Ishikawa (cell line): ENCODE measurements at regions not wholly inside any gene's neighbourhood (a gene's known extent, or its start where the extent isn't known, plus 50 kb on each side); places are given as distances from the start of the nearest gene placed in this dataset.

Source experiments
- CEBPB ChIP-seq: IDR thresholded peaks from 2 replicates; pipeline ENCODE4 v1.6.1; 2012
- CREB1 ChIP-seq: IDR thresholded peaks from 2 replicates; pipeline ENCODE4 v1.6.1; 2012; ENCODE audit warnings: low read depth
- EGR1 ChIP-seq: IDR thresholded peaks from 2 replicates; pipeline ENCODE4 v1.6.1; 2012
- EP300 ChIP-seq: IDR thresholded peaks from 2 replicates; pipeline ENCODE4 v1.6.1; 2012; ENCODE audit warnings: borderline replicate concordance
- FOXM1 ChIP-seq: IDR thresholded peaks from 2 replicates; pipeline ENCODE4 v1.6.1; 2012; ENCODE audit warnings: low read depth, borderline replicate concordance
- NFIC ChIP-seq: IDR thresholded peaks from 2 replicates; pipeline ENCODE4 v1.6.1; 2012
- RAD21 ChIP-seq: IDR thresholded peaks from 2 replicates; pipeline ENCODE4 v1.6.1; 2012; ENCODE audit warnings: low read depth
- TAF1 ChIP-seq: IDR thresholded peaks from 2 replicates; pipeline ENCODE4 v1.6.1; 2012; ENCODE audit warnings: low read depth, mild to moderate bottlenecking
- TCF12 ChIP-seq: IDR thresholded peaks from 2 replicates; pipeline ENCODE4 v1.6.1; 2012; ENCODE audit warnings: low read depth
- TEAD4 ChIP-seq: IDR thresholded peaks from 2 replicates; pipeline ENCODE4 v1.6.1; 2012
- YY1 ChIP-seq: IDR thresholded peaks from 2 replicates; pipeline ENCODE4 v1.6.1; 2012; ENCODE audit warnings: low read depth
- ZBTB7A ChIP-seq: IDR thresholded peaks from 2 replicates; pipeline ENCODE4 v1.6.1; 2012; ENCODE audit warnings: low read depth
- TF ChIP-seq, protein P1 (sequence below): IDR thresholded peaks from 2 replicates; pipeline ENCODE4 v1.6.1; 2012; ENCODE audit warnings: low read depth, mild to moderate bottlenecking
- TF ChIP-seq, protein P2 (sequence below): IDR thresholded peaks from 2 replicates; pipeline ENCODE4 v1.6.1; 2012
- TF ChIP-seq, protein P3 (sequence below): IDR thresholded peaks from 2 replicates; pipeline ENCODE4 v1.6.1; 2012

DNA sequence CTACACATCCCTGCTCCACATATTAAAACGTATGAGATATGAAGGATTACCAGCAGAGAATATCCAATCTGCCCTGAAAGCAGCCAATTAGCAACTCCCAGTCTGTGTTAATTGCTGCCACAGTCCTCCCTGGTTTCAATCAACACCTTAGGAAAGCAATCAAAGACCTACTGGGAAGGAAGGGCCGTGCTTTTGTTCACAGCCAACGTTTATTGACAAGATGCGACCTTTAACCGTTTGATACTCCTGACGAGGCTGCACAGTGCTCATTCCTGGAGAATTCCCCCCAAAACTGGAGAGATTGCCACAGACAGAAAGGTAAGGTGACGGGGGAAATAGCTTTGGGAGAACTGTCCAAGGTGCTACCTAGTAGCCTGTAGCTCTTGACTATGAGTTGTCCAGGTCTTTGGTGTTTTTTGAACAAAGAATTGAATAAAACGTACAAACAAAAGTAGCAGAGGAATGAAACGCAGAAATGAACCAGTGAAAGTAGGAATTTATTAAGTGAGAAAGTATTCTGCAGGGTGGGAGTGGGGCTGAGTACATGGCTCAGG lies 596.5 kb downstream of the NLGN4X start:
- TF ChIP-seq, protein P1, sequence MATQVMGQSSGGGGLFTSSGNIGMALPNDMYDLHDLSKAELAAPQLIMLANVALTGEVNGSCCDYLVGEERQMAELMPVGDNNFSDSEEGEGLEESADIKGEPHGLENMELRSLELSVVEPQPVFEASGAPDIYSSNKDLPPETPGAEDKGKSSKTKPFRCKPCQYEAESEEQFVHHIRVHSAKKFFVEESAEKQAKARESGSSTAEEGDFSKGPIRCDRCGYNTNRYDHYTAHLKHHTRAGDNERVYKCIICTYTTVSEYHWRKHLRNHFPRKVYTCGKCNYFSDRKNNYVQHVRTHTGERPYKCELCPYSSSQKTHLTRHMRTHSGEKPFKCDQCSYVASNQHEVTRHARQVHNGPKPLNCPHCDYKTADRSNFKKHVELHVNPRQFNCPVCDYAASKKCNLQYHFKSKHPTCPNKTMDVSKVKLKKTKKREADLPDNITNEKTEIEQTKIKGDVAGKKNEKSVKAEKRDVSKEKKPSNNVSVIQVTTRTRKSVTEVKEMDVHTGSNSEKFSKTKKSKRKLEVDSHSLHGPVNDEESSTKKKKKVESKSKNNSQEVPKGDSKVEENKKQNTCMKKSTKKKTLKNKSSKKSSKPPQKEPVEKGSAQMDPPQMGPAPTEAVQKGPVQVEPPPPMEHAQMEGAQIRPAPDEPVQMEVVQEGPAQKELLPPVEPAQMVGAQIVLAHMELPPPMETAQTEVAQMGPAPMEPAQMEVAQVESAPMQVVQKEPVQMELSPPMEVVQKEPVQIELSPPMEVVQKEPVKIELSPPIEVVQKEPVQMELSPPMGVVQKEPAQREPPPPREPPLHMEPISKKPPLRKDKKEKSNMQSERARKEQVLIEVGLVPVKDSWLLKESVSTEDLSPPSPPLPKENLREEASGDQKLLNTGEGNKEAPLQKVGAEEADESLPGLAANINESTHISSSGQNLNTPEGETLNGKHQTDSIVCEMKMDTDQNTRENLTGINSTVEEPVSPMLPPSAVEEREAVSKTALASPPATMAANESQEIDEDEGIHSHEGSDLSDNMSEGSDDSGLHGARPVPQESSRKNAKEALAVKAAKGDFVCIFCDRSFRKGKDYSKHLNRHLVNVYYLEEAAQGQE: peak; percentile 39; the same call in 1 of the 2 replicates
- TF ChIP-seq FOXM1 (no peak), TCF12 (no peak), CREB1 (no peak)
- TF ChIP-seq, protein P2, sequence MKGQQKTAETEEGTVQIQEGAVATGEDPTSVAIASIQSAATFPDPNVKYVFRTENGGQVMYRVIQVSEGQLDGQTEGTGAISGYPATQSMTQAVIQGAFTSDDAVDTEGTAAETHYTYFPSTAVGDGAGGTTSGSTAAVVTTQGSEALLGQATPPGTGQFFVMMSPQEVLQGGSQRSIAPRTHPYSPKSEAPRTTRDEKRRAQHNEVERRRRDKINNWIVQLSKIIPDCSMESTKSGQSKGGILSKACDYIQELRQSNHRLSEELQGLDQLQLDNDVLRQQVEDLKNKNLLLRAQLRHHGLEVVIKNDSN: no peak

DNA sequence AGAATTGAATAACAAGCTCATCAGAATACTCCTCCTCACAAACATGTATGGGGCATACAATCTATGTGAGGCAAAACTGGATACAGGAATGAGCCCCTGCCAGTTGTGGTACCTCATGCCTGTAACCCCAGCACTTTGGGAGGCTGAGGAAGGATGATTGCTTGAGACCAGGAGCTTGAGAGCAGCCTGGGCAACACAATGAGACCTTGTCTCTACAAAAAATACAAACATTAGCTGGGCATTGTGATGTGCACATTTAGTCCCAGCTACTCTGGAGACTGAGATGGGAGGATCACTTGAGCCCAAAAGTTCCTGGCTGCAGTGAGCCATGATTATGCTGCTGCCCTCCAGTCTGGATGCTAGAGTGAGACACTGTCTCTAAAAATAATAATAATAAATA lies 611.0 kb downstream of the NLGN4X start:
- TF ChIP-seq ZBTB7A: no peak
- TF ChIP-seq, protein P1: no peak
- TF ChIP-seq, protein P3, sequence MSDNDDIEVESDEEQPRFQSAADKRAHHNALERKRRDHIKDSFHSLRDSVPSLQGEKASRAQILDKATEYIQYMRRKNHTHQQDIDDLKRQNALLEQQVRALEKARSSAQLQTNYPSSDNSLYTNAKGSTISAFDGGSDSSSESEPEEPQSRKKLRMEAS: no peak
- no peak for TF ChIP-seq FOXM1
- TF ChIP-seq TAF1: no peak
- no peak for TF ChIP-seq YY1
- TF ChIP-seq CREB1: no peak
- no peak for TF ChIP-seq TCF12
- TF ChIP-seq TEAD4: no peak
- TF ChIP-seq, protein P2: no peak
- no peak for TF ChIP-seq NFIC
- no peak for TF ChIP-seq EP300
- no peak for TF ChIP-seq RAD21
- no peak for TF ChIP-seq EGR1
- no peak for TF ChIP-seq CEBPB

DNA sequence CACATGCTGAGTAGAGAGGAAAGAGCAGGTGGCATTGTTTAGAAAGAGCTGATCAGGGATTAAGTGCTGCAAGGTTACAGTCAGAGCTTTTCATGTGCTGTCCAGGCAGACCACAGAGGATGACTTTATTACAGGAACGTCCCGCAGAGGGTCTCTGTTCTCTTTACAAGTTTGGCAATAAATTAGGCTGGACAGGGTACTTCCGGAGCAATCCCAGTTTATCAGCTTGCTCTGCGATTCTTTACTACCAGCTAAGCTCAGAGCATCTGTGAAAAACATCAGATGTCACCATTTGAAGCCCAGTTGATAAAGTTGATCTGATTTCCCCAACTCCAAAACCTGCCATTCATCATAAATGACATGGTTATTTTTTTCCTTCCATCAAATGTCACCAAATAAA lies 633.1 kb downstream of the NLGN4X start:
- TF ChIP-seq TAF1: no peak
- TF ChIP-seq EGR1: no peak
- no peak for TF ChIP-seq CREB1
- TF ChIP-seq TEAD4: no peak

DNA sequence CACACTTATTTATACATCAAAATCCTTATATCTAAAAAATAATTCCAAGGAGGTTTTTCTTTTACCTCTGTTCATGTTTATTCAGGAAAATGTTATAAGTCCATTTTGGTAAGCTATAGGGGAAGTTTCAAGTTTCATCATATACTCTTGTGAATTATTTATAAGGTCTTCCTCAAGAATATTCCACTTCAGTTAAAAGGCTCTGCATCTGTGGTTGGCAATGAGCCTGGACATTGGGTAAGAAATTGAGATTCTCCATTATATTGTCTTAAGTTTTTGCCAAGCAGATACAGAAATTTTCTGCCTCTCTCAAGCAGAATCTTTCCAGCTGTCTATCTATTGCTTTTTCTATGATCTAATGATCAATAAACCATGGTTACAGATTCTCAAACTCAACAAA lies 641.9 kb downstream of the NLGN4X start:
- TF ChIP-seq, protein P1: no peak
- TF ChIP-seq EP300: no peak
- TF ChIP-seq, protein P3: no peak
- no peak for TF ChIP-seq NFIC
- TF ChIP-seq CEBPB: no peak
- TF ChIP-seq, protein P2: no peak
- TF ChIP-seq YY1: no peak

DNA sequence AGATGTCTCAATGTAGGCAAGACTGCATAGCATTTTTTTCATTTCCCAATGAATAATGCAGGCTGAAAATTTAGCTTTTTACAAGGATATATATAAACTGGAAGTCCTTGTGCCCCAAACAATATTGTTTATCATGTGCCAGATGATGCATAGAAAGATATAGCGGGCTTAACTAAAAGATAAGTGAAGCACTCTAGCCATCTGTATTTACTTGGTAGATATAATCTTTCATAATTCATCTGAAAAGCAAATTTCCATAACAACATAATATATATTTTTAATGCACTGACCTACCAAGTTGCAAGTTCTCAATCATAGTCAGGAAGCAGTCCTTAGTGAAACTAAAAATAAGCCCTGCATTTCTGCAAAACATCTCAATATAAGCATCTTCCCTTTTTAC lies 653.3 kb downstream of the NLGN4X start:
- no peak for TF ChIP-seq FOXM1
- TF ChIP-seq, protein P2: no peak
- TF ChIP-seq, protein P1: no peak
- TF ChIP-seq CEBPB: no peak
- no peak for TF ChIP-seq RAD21
- TF ChIP-seq EP300: no peak
- no peak for TF ChIP-seq EGR1
- TF ChIP-seq TEAD4: no peak
- TF ChIP-seq, protein P3: no peak
- no peak for TF ChIP-seq ZBTB7A
- TF ChIP-seq YY1: no peak
- TF ChIP-seq TCF12: no peak
- no peak for TF ChIP-seq TAF1
- no peak for TF ChIP-seq CREB1
- TF ChIP-seq NFIC: no peak
